ENCODE measurements at regions not wholly inside any gene's neighbourhood (a gene's known extent, or its start where the extent isn't known, plus 50 kb on each side); places are given as distances from the start of the nearest gene placed in this dataset.

DNA sequence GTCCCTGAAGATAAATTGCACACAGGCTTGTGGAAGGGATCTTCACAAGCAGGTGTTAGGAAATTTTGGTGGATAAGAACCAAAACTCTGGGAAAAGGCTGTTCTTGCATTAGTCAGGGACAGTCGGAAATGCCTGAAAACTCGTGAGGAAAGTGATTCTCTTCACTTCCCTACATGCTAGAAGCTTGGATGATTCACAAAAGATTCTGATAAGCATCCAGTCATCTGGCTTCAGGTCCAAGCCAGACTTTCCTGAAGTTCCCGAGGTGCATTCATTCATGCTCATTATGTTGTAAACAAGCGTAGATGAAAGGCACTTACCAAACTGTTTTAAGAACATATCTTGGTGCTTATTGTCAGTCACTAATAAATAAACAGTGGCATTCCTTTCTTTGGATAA, 1028.7 kb downstream of the NTRK3 start:
- Histone ChIP-seq H3K4me3 (ENCODE audit: low read depth in 1 of 2, low read length in 2 of 2) (no peak overlapping the region), H3K27ac (ENCODE audit: low read length) (no peak overlapping the region), H3K4me2 (ENCODE audit: insufficient read depth, low read length) (no peak overlapping the region), H3K27me3 (ENCODE audit: insufficient read depth, low read length, poor library complexity) (no peaks in the 10 kb centered on the region), H2AFZ (ENCODE audit: low read depth, low read length) (no peak overlapping the region), H3K9me3 (ENCODE audit: insufficient read depth, low read length, severe bottlenecking) (no peaks in the 10 kb centered on the region), H3K4me1 (ENCODE audit: insufficient read depth, low read length) (no peaks in the 10 kb centered on the region), H4K20me1 (ENCODE audit: insufficient read depth, low read length) (no peaks in the 10 kb centered on the region), H3K79me2 (ENCODE audit: insufficient read depth, low read length) (no peaks in the 10 kb centered on the region), H3K9ac (ENCODE audit: low read depth, low read length) (no peak overlapping the region), H3K36me3 (ENCODE audit: insufficient read depth, low read length) (no peaks in the 10 kb centered on the region)
- DNase-seq (no peak), ATAC-seq (ENCODE audit: insufficient read depth, low read depth) (no peak)
- TF ChIP-seq EZH2 (IDR thresholded peaks at IDR 0.05; ENCODE audit: borderline replicate concordance, low read depth, low read length, severe bottlenecking) (no peak), CTCF (IDR thresholded peaks at IDR 0.05; ENCODE audit: borderline replicate concordance, extremely low read depth, low read length, poor library complexity, severe bottlenecking) (no peak)

GRCh38 chr15:87225436-87225835, 1031.1 kb downstream of the NTRK3 start:
- Histone ChIP-seq H3K9ac (ENCODE audit: low read depth, low read length) (no peak overlapping the region), H3K4me3 (ENCODE audit: low read depth in 1 of 2, low read length in 2 of 2) (no peak overlapping the region), H3K4me2 (ENCODE audit: insufficient read depth, low read length) (no peak overlapping the region), H3K79me2 (ENCODE audit: insufficient read depth, low read length) (no peaks in the 10 kb centered on the region), H3K27ac (ENCODE audit: low read length) (no peak overlapping the region), H3K9me3 (ENCODE audit: insufficient read depth, low read length, severe bottlenecking) (no peaks in the 10 kb centered on the region), H4K20me1 (ENCODE audit: insufficient read depth, low read length) (no peaks in the 10 kb centered on the region), H3K27me3 (ENCODE audit: insufficient read depth, low read length, poor library complexity) (no peaks in the 10 kb centered on the region), H3K4me1 (ENCODE audit: insufficient read depth, low read length) (no peaks in the 10 kb centered on the region), H2AFZ (ENCODE audit: low read depth, low read length) (no peak overlapping the region), H3K36me3 (ENCODE audit: insufficient read depth, low read length) (no peaks in the 10 kb centered on the region)
- no peak for TF ChIP-seq CTCF (IDR thresholded peaks at IDR 0.05; ENCODE audit: borderline replicate concordance, extremely low read depth, low read length, poor library complexity, severe bottlenecking)
- no peak for TF ChIP-seq EZH2 (IDR thresholded peaks at IDR 0.05; ENCODE audit: borderline replicate concordance, low read depth, low read length, severe bottlenecking)
- no peak for ATAC-seq (ENCODE audit: insufficient read depth, low read depth)
- no peak for DNase-seq

GRCh38 chr15:87224404-87224803, 1032.1 kb downstream of the NTRK3 start:
- DNase-seq (no peak), ATAC-seq (ENCODE audit: insufficient read depth, low read depth) (no peak)
- TF ChIP-seq EZH2 (IDR thresholded peaks at IDR 0.05; ENCODE audit: borderline replicate concordance, low read depth, low read length, severe bottlenecking) (no peak), CTCF (IDR thresholded peaks at IDR 0.05; ENCODE audit: borderline replicate concordance, extremely low read depth, low read length, poor library complexity, severe bottlenecking) (no peak)
- H3K4me1 ChIP-seq (ENCODE audit: insufficient read depth, low read length) = no peaks in the 10 kb centered on the region
- no peak overlapping the region for H3K4me3 ChIP-seq (ENCODE audit: low read depth in 1 of 2, low read length in 2 of 2)
- no peak overlapping the region for H3K9ac ChIP-seq (ENCODE audit: low read depth, low read length)
- no peaks in the 10 kb centered on the region for H3K36me3 ChIP-seq (ENCODE audit: insufficient read depth, low read length)
- no peak overlapping the region for H2AFZ ChIP-seq (ENCODE audit: low read depth, low read length)
- no peak overlapping the region for H3K27ac ChIP-seq (ENCODE audit: low read length)
- H3K4me2 ChIP-seq (ENCODE audit: insufficient read depth, low read length) = no peak overlapping the region
- no peaks in the 10 kb centered on the region for H3K79me2 ChIP-seq (ENCODE audit: insufficient read depth, low read length)
- H3K27me3 ChIP-seq (ENCODE audit: insufficient read depth, low read length, poor library complexity) = no peaks in the 10 kb centered on the region
- no peaks in the 10 kb centered on the region for H3K9me3 ChIP-seq (ENCODE audit: insufficient read depth, low read length, severe bottlenecking)
- no peaks in the 10 kb centered on the region for H4K20me1 ChIP-seq (ENCODE audit: insufficient read depth, low read length)
